Heart right ventricle (tissue), 16 donors: ENCODE measurements at regions not wholly inside any gene's neighbourhood (a gene's known extent, or its start where the extent isn't known, plus 50 kb on each side); places are given as distances from the start of the nearest gene placed in this dataset.

Experiments
- ATAC-seq, 8 donors: fragments of 200-7000 bp; cut with Tn5 transposase; one replicate each; pipeline ENCODE4 v1.9.1; 2020; ENCODE audit warnings: mild to moderate bottlenecking in 8 of 8, moderate library complexity in 8 of 8, moderate number of reproducible peaks in 1 of 8
- DNase-seq, 2 donors: peaks; one replicate each; pipeline ENCODE4 v3.0.0-alpha.2; 2020
- H3K27ac ChIP-seq, 10 donors: fragments of 200-600 bp; sonication (generic) in 2 of 10; one replicate each; pipeline versions ENCODE4 v1.5.0 to v1.8.0; 2020 to 2022; ENCODE audit warnings: mild to moderate bottlenecking in 3 of 10
- H3K27me3 ChIP-seq, 7 donors: fragments of 200-600 bp; one replicate each; pipeline ENCODE4 v1.8.0; 2021 to 2022; ENCODE audit warnings: mild to moderate bottlenecking in 2 of 7
- H3K36me3 ChIP-seq, 9 donors: fragments of 200-600 bp; sonication (generic) in 1 of 9; one replicate each; pipeline versions ENCODE4 v1.5.0 to v1.8.0; 2020 to 2022; ENCODE audit warnings: mild to moderate bottlenecking in 2 of 9
- H3K4me1 ChIP-seq, 9 donors: fragments of 200-600 bp; sonication (generic) in 1 of 9; one replicate each; pipeline versions ENCODE4 v1.5.0 to v1.8.0; 2020 to 2022; ENCODE audit warnings: mild to moderate bottlenecking in 4 of 9
- H3K4me3 ChIP-seq, 10 donors: fragments of 200-600 bp; sonication (generic) in 2 of 10; one replicate each; pipeline versions ENCODE4 v1.5.0 to v1.8.0; 2020 to 2022; ENCODE audit warnings: mild to moderate bottlenecking in 7 of 10, moderate library complexity in 2 of 10
- H3K9me3 ChIP-seq, 11 donors: fragments of 200-600 bp in 10 of 11; sonication (generic) in 2 of 11; one replicate each; pipeline versions ENCODE4 v1.5.0 to v1.8.0; 2013 to 2022; ENCODE audit warnings: mild to moderate bottlenecking in 2 of 11, control low read depth in 1 of 11, moderate library complexity in 1 of 11
- WGBS, 2 donors: extraction: QIAGEN DNeasy Blood & Tissue Kit; methylation state at CpG; one replicate each; pipeline ENCODE4 v1.1.7; 2013; ENCODE audit warnings: inconsistent platforms in 1 of 2; 5-methylcytosine and 5-hydroxymethylcytosine counted together
- intact Hi-C, 10 donors: fragments of 100-400 bp; cut with DNase I; formaldehyde crosslinking; loops; one replicate each; pipeline versions ENCODE4 v1.11.1 to v1.14.2; 2022
- TF ChIP-seq, protein P1 (sequence below), 9 donors: fragments of 200-600 bp; sonication (generic) in 2 of 9; IDR thresholded peaks; one replicate each; pipeline versions ENCODE4 v1.5.0 to v1.8.0; 2021 to 2022; ENCODE audit warnings: antibody characterized with exemption in 9 of 9, mild to moderate bottlenecking in 5 of 9, moderate library complexity in 1 of 9
- donor health status: Arrhythmogenic right ventricular cardiomyopathy.
- donor health status: ischemic (EF 13 %, LVEDD 7.1; RV severe dilation, severe dysfunction).
- donor health status: healthy with polysubstance abuse.
- donor health status: DM: no; HTN: yes; CAD: no.
- donor health status: DM: no; HTN: no; CAD: no.
- donor health status: ischemic (EF 25% LVEDD 6.9; RV normal size, moderate dysfunction).
- donor health status: ischemic (EF 25% LVEDD 5.7; RV mildly dilated, moderate dysfunction).
- donor health status: healthy.
- donor health status: DM: yes; HTN: yes; CAD: no.
- donor health status: Ischemic cardiomyopathy.
- donor health status: ischemic (EF 35%, LVEDD 5.7; RV mildly dilated, moderate dysfunction).
- donor health status: nonischemic (EF 11% LVEDD 7.7; RV severe dilation, severe dysfunction).
- donor health status: DM: yes; HTN: yes; CAD: no.
- donor health status: PGD.
- donor health status: ischemic (EF 29% LVEDD 5.4; RV normal size, mild dysfunction).
- donor health status: nonischemic (EF 23%, LVEDD 6.1; RV moderate dilation, normal function).

DNA sequence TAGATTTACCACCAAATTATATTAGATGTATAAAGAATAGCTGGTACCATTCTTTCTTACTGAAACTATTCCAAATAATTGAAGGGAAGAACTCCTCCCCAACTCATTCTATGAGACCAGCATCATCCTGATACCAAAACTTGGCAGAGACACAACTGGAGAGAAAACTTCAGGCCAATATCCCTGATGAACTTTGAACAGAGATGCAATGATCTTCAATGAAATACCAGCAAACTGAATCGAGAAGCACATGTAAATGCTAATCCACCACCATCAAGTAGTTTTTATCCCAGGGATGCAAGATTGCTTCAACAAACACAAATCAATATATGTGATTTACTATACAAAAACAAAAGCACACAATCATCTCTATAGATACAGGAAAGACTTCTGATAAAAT is 329.8 kb downstream of the RDH14 start:
- H3K4me1 ChIP-seq: no peaks in the 10 kb centered on the region
- TF ChIP-seq, protein P1, sequence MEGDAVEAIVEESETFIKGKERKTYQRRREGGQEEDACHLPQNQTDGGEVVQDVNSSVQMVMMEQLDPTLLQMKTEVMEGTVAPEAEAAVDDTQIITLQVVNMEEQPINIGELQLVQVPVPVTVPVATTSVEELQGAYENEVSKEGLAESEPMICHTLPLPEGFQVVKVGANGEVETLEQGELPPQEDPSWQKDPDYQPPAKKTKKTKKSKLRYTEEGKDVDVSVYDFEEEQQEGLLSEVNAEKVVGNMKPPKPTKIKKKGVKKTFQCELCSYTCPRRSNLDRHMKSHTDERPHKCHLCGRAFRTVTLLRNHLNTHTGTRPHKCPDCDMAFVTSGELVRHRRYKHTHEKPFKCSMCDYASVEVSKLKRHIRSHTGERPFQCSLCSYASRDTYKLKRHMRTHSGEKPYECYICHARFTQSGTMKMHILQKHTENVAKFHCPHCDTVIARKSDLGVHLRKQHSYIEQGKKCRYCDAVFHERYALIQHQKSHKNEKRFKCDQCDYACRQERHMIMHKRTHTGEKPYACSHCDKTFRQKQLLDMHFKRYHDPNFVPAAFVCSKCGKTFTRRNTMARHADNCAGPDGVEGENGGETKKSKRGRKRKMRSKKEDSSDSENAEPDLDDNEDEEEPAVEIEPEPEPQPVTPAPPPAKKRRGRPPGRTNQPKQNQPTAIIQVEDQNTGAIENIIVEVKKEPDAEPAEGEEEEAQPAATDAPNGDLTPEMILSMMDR (IDR thresholded peaks at IDR 0.05): no peak
- DNase-seq: no peak
- intact Hi-C loops: no loop called here
- H3K4me3 ChIP-seq: no peak overlapping the region
- no peak overlapping the region for H3K27ac ChIP-seq
- no peak for ATAC-seq
- H3K27me3 ChIP-seq: no peaks in the 10 kb centered on the region
- H3K36me3 ChIP-seq: no peaks in the 10 kb centered on the region
- H3K9me3 ChIP-seq: no peaks in the 10 kb centered on the region
- 50 to 76% methylated on average over 1 of the region's 1 CpG for WGBS, 2 donors

DNA sequence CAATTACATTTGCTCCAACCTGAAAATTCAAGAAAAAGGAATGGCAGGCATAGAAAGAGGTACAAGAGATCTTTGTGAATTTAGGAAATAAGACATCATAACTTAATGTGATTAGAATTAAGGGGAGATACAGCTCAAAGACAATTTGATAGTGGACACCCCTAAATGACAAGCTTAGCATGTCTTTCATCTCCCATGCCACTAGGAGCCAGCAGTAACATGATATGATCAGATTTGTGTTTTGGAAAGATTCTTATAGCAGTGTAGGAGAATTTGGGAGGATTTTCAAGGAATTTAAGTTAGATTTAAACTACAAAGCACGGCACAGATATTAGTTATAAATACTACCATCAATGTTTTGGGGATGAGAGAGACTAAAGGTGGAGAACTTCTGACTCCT is 340.8 kb downstream of the RDH14 start:
- no peaks in the 10 kb centered on the region for H3K4me1 ChIP-seq
- intact Hi-C loops: no loop called here
- DNase-seq (no peak), ATAC-seq (no peak)
- H3K27ac ChIP-seq: no peak overlapping the region
- H3K4me3 ChIP-seq: no peak overlapping the region
- no peaks in the 10 kb centered on the region for H3K36me3 ChIP-seq
- H3K27me3 ChIP-seq: no peaks in the 10 kb centered on the region
- peaks cover 0 to 4% (median 0%) of the 10 kb centered on the region in 11 donors for H3K9me3 ChIP-seq
- TF ChIP-seq, protein P1 (IDR thresholded peaks at IDR 0.05): no peak
- WGBS, 2 donors: 0% methylated on average over 1 of the region's 1 CpG

DNA sequence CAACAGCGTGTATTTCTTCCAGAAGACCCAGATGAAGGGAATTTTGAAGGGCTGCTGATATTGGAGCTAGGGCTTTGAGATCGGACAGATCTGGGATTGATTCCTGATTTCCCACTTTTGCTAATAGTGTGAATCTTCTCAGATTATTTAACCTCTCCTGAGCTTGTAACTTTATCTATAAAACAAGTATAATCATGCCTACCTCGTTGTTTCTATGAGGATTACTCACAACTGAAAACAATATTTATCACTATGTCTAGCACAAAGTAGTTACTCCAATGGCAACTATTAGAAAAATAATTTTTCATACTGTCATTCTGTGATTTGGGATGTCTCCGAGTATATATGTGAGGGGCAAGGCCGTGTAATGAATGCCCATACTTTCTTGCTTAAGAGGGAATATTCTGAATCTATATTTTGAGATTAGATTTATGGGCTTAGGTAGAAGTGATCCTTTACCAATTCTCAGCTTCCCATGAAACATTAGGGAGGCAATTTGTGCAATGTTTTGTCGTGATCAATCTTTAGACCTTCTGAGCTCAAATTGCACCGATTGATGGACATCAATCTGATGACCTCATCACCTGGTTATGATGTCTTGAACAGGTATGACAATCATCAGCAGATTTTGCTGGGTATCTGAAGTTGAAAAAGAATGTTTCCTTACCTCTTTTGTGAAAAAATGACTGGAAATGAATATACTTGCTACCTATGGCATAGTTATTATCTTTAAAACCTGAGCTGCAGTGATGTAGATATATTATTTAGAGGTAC is 339.9 kb downstream of the KCNS3 start:
- peaks cover 0 to 4% (median 0%) of the 10 kb centered on the region in 7 donors for H3K27me3 ChIP-seq
- no peaks in the 10 kb centered on the region for H3K4me1 ChIP-seq
- no peaks in the 10 kb centered on the region for H3K36me3 ChIP-seq
- H3K27ac ChIP-seq: no peak overlapping the region
- no peak for DNase-seq
- TF ChIP-seq, protein P1 (IDR thresholded peaks at IDR 0.05): no peak
- H3K9me3 ChIP-seq: no peaks in the 10 kb centered on the region
- no peak overlapping the region for H3K4me3 ChIP-seq
- intact Hi-C loops: no loop called here
- ATAC-seq: no peak
- 81 to 87% methylated on average over 7 of the region's 7 CpGs for WGBS, 2 donors

DNA sequence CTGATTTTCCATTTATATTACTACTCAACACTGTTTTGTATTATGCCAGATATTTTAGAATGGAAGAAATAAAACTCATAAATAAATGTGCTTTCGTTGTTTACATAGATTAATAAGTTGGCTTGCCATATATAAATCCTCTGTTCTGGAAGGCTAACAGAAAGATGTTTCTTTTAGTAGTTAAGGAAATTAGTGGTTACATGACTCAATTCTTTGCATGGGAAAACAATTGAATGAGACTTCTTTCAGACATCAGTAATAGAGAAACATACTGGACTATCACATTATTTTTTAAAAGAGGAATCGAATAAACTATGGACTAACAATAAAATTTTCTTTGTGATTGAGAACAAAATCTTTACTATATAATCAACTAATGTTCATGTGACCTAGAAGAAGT is 336.5 kb downstream of the KCNS3 start:
- no peaks in the 10 kb centered on the region for H3K4me1 ChIP-seq
- ATAC-seq: no peak
- TF ChIP-seq, protein P1 (IDR thresholded peaks at IDR 0.05): no peak
- no peak for DNase-seq
- 80 to 88% methylated on average over 2 of the region's 2 CpGs for WGBS, 2 donors
- intact Hi-C loops: no loop called here
- H3K27ac ChIP-seq: no peak overlapping the region
- peaks cover 0 to 4% (median 0%) of the 10 kb centered on the region in 7 donors for H3K27me3 ChIP-seq
- no peaks in the 10 kb centered on the region for H3K9me3 ChIP-seq
- H3K36me3 ChIP-seq: no peaks in the 10 kb centered on the region
- no peak overlapping the region for H3K4me3 ChIP-seq
